K562 (cell line): ENCODE measurements at regions not wholly inside any gene's neighbourhood (a gene's known extent, or its start where the extent isn't known, plus 50 kb on each side); places are given as distances from the start of the nearest gene placed in this dataset.

Source experiments
- ATAC-seq: fragments of 200-7000 bp; cut with Tn5 transposase; 3 replicates; pipeline ENCODE4 v1.9.1; 2020; ENCODE audit warnings: moderate library complexity
- BruUV-seq: library from RNA; stranded (reverse); fragments of 400-500 nt; replicated peaks from 2 replicates; lab custom pipeline; 2021; lab: Mats Ljungman, UMichigan
- CTCF ChIA-PET: fragments of 300-600 bp; formaldehyde crosslinking; extraction: SDS; loops from one replicate; lab custom pipeline; 2021; ENCODE audit warnings: low intra/inter-chr PET ratio; lab: Yijun Ruan, JAX
- POLR2A ChIA-PET: fragments of 300-600, 350-650 bp; sonication (Branson Sonifier 250); formaldehyde crosslinking; extraction: SDS; loops from one replicate; lab custom pipeline; 2021; ENCODE audit warnings: antibody characterized with exemption, inconsistent platforms; lab: Yijun Ruan, JAX
- DNase-seq, 4 experiments: peaks; one replicate each; pipeline versions ENCODE4 v3.0.0 to v3.0.0-alpha.2; 2011 to 2018; ENCODE audit warnings: low spot score in 3 of 4, mixed read lengths in 3 of 4; ENCODE audit errors: extremely low read depth in 1 of 4
- FAIRE-seq: peaks from 2 replicates; lab custom pipeline; 2011; peaks lifted over from hg19 to GRCh38; lab: Jason Lieb, UNC
- H2AFZ ChIP-seq: 2 replicates; pipeline ENCODE4 v1.6.0; 2011; ENCODE audit warnings: low read depth, low read length, control low read depth, inconsistent platforms
- H3K27ac ChIP-seq: fragments of 200-600 bp; 3 replicates; pipeline ENCODE4 v1.8.0; 2011; ENCODE audit warnings: low read depth, mild to moderate bottlenecking, control low read depth, inconsistent platforms, low read length, moderate library complexity, mixed read lengths; ENCODE audit errors: extremely low read depth
- H3K27me3 ChIP-seq, 2 experiments: fragments of 300-600 bp in 1 of 2; 2 replicates in 1 of 2; 3 replicates in 1 of 2; pipeline versions ENCODE4 v1.6.0 to v1.8.0; 2011; ENCODE audit warnings: inconsistent platforms in 2 of 2, low read length in 2 of 2, mild to moderate bottlenecking in 1 of 2, mixed read lengths in 1 of 2, moderate library complexity in 1 of 2; ENCODE audit not compliant: control insufficient read depth in 2 of 2, insufficient read depth in 2 of 2
- H3K36me3 ChIP-seq: fragments of 300-600 bp; 3 replicates; pipeline ENCODE4 v1.8.0; 2011; ENCODE audit warnings: mild to moderate bottlenecking, low read length, inconsistent platforms; ENCODE audit not compliant: control insufficient read depth, insufficient read depth
- H3K4me1 ChIP-seq, 2 experiments: fragments of 200-600 bp in 1 of 2; replicated peaks in 1 of 2; 2 replicates in 1 of 2; 3 replicates in 1 of 2; pipeline versions ENCODE4 v1.5.1 to v1.8.0; 2011; ENCODE audit warnings: inconsistent platforms in 2 of 2, low read length in 2 of 2, mild to moderate bottlenecking in 1 of 2, mixed read lengths in 1 of 2, moderate library complexity in 1 of 2; ENCODE audit not compliant: control insufficient read depth in 2 of 2, insufficient read depth in 2 of 2
- H3K4me2 ChIP-seq: 2 replicates; pipeline ENCODE4 v1.6.1; 2011; ENCODE audit warnings: low read length, control low read depth, inconsistent platforms, mixed read lengths; ENCODE audit not compliant: insufficient read depth
- H3K4me3 ChIP-seq: fragments of 200-600 bp; sonication (generic), shearing (Covaris generic); 2 replicates; pipeline ENCODE4 v1.5.1; 2016; ENCODE audit warnings: control low read depth, inconsistent platforms
- H3K79me2 ChIP-seq: fragments of 200-600 bp; 3 replicates; pipeline ENCODE4 v1.8.0; 2011; ENCODE audit warnings: low read length, inconsistent platforms; ENCODE audit not compliant: control insufficient read depth, insufficient read depth
- H3K9ac ChIP-seq, 2 experiments: 2 replicates each; pipeline versions ENCODE4 v1.6.0 to v1.6.1; 2011; ENCODE audit warnings: low read depth in 2 of 2, low read length in 2 of 2, control low read depth in 1 of 2, inconsistent platforms in 1 of 2, mild to moderate bottlenecking in 1 of 2, mixed read lengths in 1 of 2; ENCODE audit not compliant: insufficient read depth in 1 of 2
- H3K9me1 ChIP-seq: one replicate; pipeline ENCODE4 v1.6.0; 2011; ENCODE audit warnings: inconsistent platforms, mild to moderate bottlenecking, low read length, moderate library complexity; ENCODE audit not compliant: control insufficient read depth, insufficient read depth
- H3K9me3 ChIP-seq: replicated peaks from 2 replicates; pipeline ENCODE4 v1.5.1; 2011; ENCODE audit warnings: low read depth, low read length, inconsistent platforms; ENCODE audit not compliant: control insufficient read depth, insufficient read depth
- H4K20me1 ChIP-seq: replicated peaks from 2 replicates; pipeline ENCODE4 v1.6.1; 2011; ENCODE audit warnings: low read length, inconsistent platforms, mixed read lengths; ENCODE audit not compliant: control insufficient read depth, insufficient read depth
- CREB3L1 ChIP-seq: fragments of 450-650 bp; IDR thresholded peaks from 2 replicates; pipeline ENCODE4 v1.6.1; 2014; ENCODE audit warnings: low read depth, mild to moderate bottlenecking, moderate library complexity, borderline replicate concordance
- HMBOX1 ChIP-seq: sonication (generic); IDR thresholded peaks from 2 replicates; pipeline ENCODE4 v1.6.1; 2016
- HNRNPUL1 ChIP-seq: fragments of 200-400 bp; formaldehyde crosslinking; IDR thresholded peaks from 2 replicates; pipeline ENCODE4 v1.6.1; 2017; ENCODE audit warnings: low read length
- IRF2 ChIP-seq: sonication (generic); formaldehyde crosslinking; IDR thresholded peaks from 2 replicates; pipeline ENCODE4 v1.8.1; 2022; ENCODE audit warnings: mild to moderate bottlenecking, missing genetic modification reagents
- L3MBTL2 ChIP-seq: fragments of 450-650 bp; IDR thresholded peaks from 2 replicates; pipeline ENCODE4 v1.6.1; 2016; ENCODE audit warnings: mild to moderate bottlenecking, moderate library complexity
- OTX1 ChIP-seq: fragments of 450-650 bp; formaldehyde crosslinking; IDR thresholded peaks from 2 replicates; pipeline ENCODE4 v1.4.0; 2022; ENCODE audit warnings: mild to moderate bottlenecking
- RB1 ChIP-seq: fragments of 450-650 bp; IDR thresholded peaks from 2 replicates; pipeline ENCODE4 v1.6.1; 2017; ENCODE audit warnings: low read depth, mild to moderate bottlenecking
- SIN3B ChIP-seq: fragments of 450-650 bp; IDR thresholded peaks from 2 replicates; pipeline ENCODE4 v1.6.1; 2017; ENCODE audit warnings: low read depth, mild to moderate bottlenecking, moderate library complexity
- THRAP3 ChIP-seq: fragments of 450-650 bp; IDR thresholded peaks from 2 replicates; pipeline ENCODE4 v1.6.1; 2016; ENCODE audit warnings: mild to moderate bottlenecking, inconsistent platforms, borderline replicate concordance
- ZBTB8A ChIP-seq: fragments of 450-650 bp; IDR thresholded peaks from 2 replicates; pipeline ENCODE4 v1.6.1; 2018; ENCODE audit warnings: mild to moderate bottlenecking, moderate library complexity; ENCODE audit not compliant: partially characterized antibody
- ZC3H4 ChIP-seq: sonication (generic); formaldehyde crosslinking; IDR thresholded peaks from 2 replicates; pipeline ENCODE4 v1.9.0; 2021; ENCODE audit warnings: missing genetic modification reagents, borderline replicate concordance
- ZNF324 ChIP-seq: fragments of 250-450 bp; sonication (Bioruptor Pico); IDR thresholded peaks from 2 replicates; pipeline ENCODE4 v1.4.0; 2020; ENCODE audit warnings: mild to moderate bottlenecking
- ZNF696 ChIP-seq: fragments of 250-450 bp; sonication (Bioruptor Pico); conservative IDR thresholded peaks from 2 replicates; pipeline ENCODE4 v1.4.0; 2020; ENCODE audit warnings: mild to moderate bottlenecking, moderate library complexity
- WGBS: fragments of 100-300 bp; shearing (Covaris generic); methylation state at CpG from one replicate; pipeline ENCODE4 v1.1.6; 2016; ENCODE audit warnings: low coverage, mixed read lengths; ENCODE audit not compliant: insufficient coverage; ENCODE audit errors: missing lambda C conversion rate; 5-methylcytosine and 5-hydroxymethylcytosine counted together
- in situ Hi-C: fragments of 300-500 bp; cut with MboI; formaldehyde crosslinking; loops from 4 replicates; pipeline ENCODE4 v1.15.0; 2018; ENCODE audit warnings: inconsistent platforms, mixed read lengths
- intact Hi-C: fragments of 100-400 bp; cut with micrococcal nuclease; formaldehyde crosslinking; loops from 2 replicates; pipeline ENCODE4 v1.14.2; 2022

- no peak for TF ChIP-seq CREB3L1
- TF ChIP-seq HMBOX1, result no peak
- no peak for TF ChIP-seq L3MBTL2
- no peak for TF ChIP-seq ZNF696 (CRISPR knock-in tag)
- TF ChIP-seq HNRNPUL1, result no peak
- TF ChIP-seq OTX1 (CRISPR knock-in tag), result no peak
- no peak for TF ChIP-seq SIN3B
- no peak for TF ChIP-seq ZNF324 (CRISPR knock-in tag)
- TF ChIP-seq ZBTB8A, result no peak
These were observed 374.8 kb downstream of the PDGFC start (continued) for GRCh38 chr4:156596706-156597329.

GRCh38 chr4:156596026-156596425 is 375.6 kb downstream of the PDGFC start:
- BruUV-seq, result no TSS peak
- Histone ChIP-seq H4K20me1 (no peaks in the 10 kb centered on the region), H3K9ac (no peak overlapping the region), H3K4me3 (no peak overlapping the region), H3K27ac (no peak overlapping the region), H3K79me2 (no peaks in the 10 kb centered on the region), H3K9me3 (no peaks in the 10 kb centered on the region), H3K27me3 (no peaks in the 10 kb centered on the region), H3K9me1 (no peaks in the 10 kb centered on the region), H3K36me3 (no peaks in the 10 kb centered on the region), H2AFZ (no peak overlapping the region), H3K4me2 (no peak overlapping the region), H3K4me1 (no peaks in the 10 kb centered on the region)
- POLR2A ChIA-PET, result no interaction called here
- no peak for DNase-seq
- intact Hi-C loops (no loop called here), in situ Hi-C loops (no loop called here)
- CTCF ChIA-PET, result no interaction called here
- 0% methylated on average over 2 of the region's 2 CpGs for WGBS
- no peak for FAIRE-seq
- no peak for ATAC-seq
- TF ChIP-seq IRF2 (CRISPR knock-in tag) (no peak), THRAP3 (no peak), RB1 (no peak), ZC3H4 (CRISPR knock-in tag) (no peak)
